PC-3 (cell line): ENCODE measurements at regions not wholly inside any gene's neighbourhood (a gene's known extent, or its start where the extent isn't known, plus 50 kb on each side); places are given as distances from the start of the nearest gene placed in this dataset.

Source experiments
- ATAC-seq: fragments of 200-7000 bp; cut with Tn5 transposase; 2 replicates; pipeline ENCODE4 v1.9.1; 2020; ENCODE audit warnings: mild to moderate bottlenecking, moderate library complexity
- BruUV-seq: library from RNA; stranded (reverse); fragments of 400-500 nt; replicated peaks from 2 replicates; lab custom pipeline; 2021; lab: Mats Ljungman, UMichigan
- CTCF ChIA-PET: fragments of 300-600 bp; sonication (Branson Sonifier 250); formaldehyde crosslinking; loops from one replicate; lab custom pipeline; 2022; ENCODE audit warnings: antibody characterized with exemption; lab: Charles Lee
- POLR2A ChIA-PET: fragments of 300-600 bp; sonication (Branson Sonifier 250); formaldehyde crosslinking; loops from one replicate; lab custom pipeline; 2022; ENCODE audit warnings: antibody characterized with exemption; ENCODE audit not compliant: unreplicated experiment; lab: Charles Lee
- DNase-seq: peaks from one replicate; pipeline ENCODE4 v3.0.0-alpha.2; 2015
- H2AFZ ChIP-seq: fragments of 300-600 bp; sonication (generic); 2 replicates; pipeline ENCODE4 v1.6.0; 2016; ENCODE audit warnings: antibody characterized with exemption, low read length
- H3F3A ChIP-seq: fragments of 300-600 bp; sonication (generic); one replicate; pipeline ENCODE4 v1.6.0; 2017; ENCODE audit warnings: antibody characterized with exemption, low read length, control low read depth, mild to moderate bottlenecking; ENCODE audit not compliant: unreplicated experiment
- H3K27ac ChIP-seq: fragments of 300-600 bp; sonication (generic); 2 replicates; pipeline ENCODE4 v1.5.1; 2016; ENCODE audit warnings: mild to moderate bottlenecking, low read length
- H3K27me3 ChIP-seq: fragments of 300-600 bp; sonication (generic); 2 replicates; pipeline ENCODE4 v1.6.1; 2016; ENCODE audit warnings: low read length, mixed read lengths
- H3K36me3 ChIP-seq: fragments of 300-600 bp; sonication (generic); 2 replicates; pipeline ENCODE4 v1.6.1; 2016; ENCODE audit warnings: low read depth, mixed run types, low read length, mixed read lengths
- H3K4me1 ChIP-seq: fragments of 300-600 bp; sonication (generic); 2 replicates; pipeline ENCODE4 v1.5.1; 2016; ENCODE audit warnings: low read length; ENCODE audit not compliant: insufficient read depth
- H3K4me2 ChIP-seq: fragments of 300-600 bp; sonication (generic); 2 replicates; pipeline ENCODE4 v1.6.0; 2016; ENCODE audit warnings: low read length
- H3K4me3 ChIP-seq: fragments of 300-600 bp; sonication (generic); 2 replicates; pipeline ENCODE4 v1.5.1; 2016; ENCODE audit warnings: mild to moderate bottlenecking, low read length, mixed read lengths
- H3K79me2 ChIP-seq: fragments of 300-600 bp; sonication (generic); 2 replicates; pipeline ENCODE4 v1.6.1; 2017; ENCODE audit warnings: low read length, mixed read lengths
- H3K9ac ChIP-seq: fragments of 300-600 bp; sonication (generic); 2 replicates; pipeline ENCODE4 v1.6.0; 2016; ENCODE audit warnings: mild to moderate bottlenecking, low read length
- H3K9me2 ChIP-seq: fragments of 300-600 bp; sonication (generic); replicated peaks from 2 replicates; pipeline ENCODE4 v1.6.1; 2016; ENCODE audit warnings: mixed run types, low read length, mixed read lengths
- H3K9me3 ChIP-seq: fragments of 300-600 bp; sonication (generic); 2 replicates; pipeline ENCODE4 v1.6.1; 2016; ENCODE audit warnings: low read length, mixed read lengths
- H4K20me1 ChIP-seq: fragments of 300-600 bp; sonication (generic); 2 replicates; pipeline ENCODE4 v1.6.1; 2016; ENCODE audit warnings: low read length, mixed read lengths
- EZH2 ChIP-seq: fragments of 300-600 bp; sonication (generic); IDR thresholded peaks from one replicate; pipeline ENCODE4 v1.6.1; 2017; ENCODE audit warnings: antibody characterized with exemption, mild to moderate bottlenecking, low read length; ENCODE audit not compliant: unreplicated experiment
- EZH2phosphoT487 ChIP-seq: fragments of 300-600 bp; sonication (generic); IDR thresholded peaks from 2 replicates; pipeline ENCODE4 v1.6.1; 2018; ENCODE audit warnings: mild to moderate bottlenecking, antibody characterized with exemption, low read length, borderline replicate concordance
- intact Hi-C: fragments of 100-400 bp; cut with micrococcal nuclease; formaldehyde crosslinking; loops from 2 replicates; pipeline ENCODE4 v1.9.0; 2023
- TF ChIP-seq, protein P1 (sequence below): fragments of 300-600 bp; sonication (generic); conservative IDR thresholded peaks from 2 replicates; pipeline ENCODE4 v1.5.1; 2017; ENCODE audit warnings: antibody characterized with exemption, low read depth, mild to moderate bottlenecking, low read length

DNA sequence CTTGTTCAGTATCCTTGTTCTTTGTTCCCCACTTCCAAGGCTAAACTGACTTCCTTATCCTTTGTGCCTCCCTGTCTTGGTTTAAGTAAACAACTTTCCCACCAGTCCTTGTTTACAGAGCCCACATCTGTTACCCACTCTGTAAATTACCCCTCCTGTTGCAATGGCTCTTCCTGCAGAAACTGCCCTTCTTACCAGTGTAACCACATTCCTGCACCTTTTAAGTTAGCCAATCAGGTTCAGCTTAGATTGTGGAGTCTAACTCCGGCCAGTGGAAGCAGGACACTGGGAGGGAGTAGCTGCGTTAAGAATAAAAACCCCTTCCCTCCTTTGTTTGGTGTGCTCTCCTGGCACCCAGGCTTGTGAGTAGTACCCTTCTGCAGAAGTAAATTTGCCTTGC, 360.9 kb downstream of the PRDM5 start:
- BruUV-seq, result no TSS peak
- Histone ChIP-seq H3K36me3 (no peaks in the 10 kb centered on the region), H3F3A (no peaks in the 10 kb centered on the region), H4K20me1 (no peaks in the 10 kb centered on the region), H3K4me3 (no peak overlapping the region), H3K9me3 (no peaks in the 10 kb centered on the region), H3K9ac (no peak overlapping the region), H3K27ac (no peak overlapping the region), H3K9me2 (no peaks in the 10 kb centered on the region), H3K27me3 (no peaks in the 10 kb centered on the region), H3K4me1 (no peaks in the 10 kb centered on the region), H3K4me2 (no peak overlapping the region), H2AFZ (no peak overlapping the region), H3K79me2 (no peaks in the 10 kb centered on the region)
- TF ChIP-seq, protein P1, sequence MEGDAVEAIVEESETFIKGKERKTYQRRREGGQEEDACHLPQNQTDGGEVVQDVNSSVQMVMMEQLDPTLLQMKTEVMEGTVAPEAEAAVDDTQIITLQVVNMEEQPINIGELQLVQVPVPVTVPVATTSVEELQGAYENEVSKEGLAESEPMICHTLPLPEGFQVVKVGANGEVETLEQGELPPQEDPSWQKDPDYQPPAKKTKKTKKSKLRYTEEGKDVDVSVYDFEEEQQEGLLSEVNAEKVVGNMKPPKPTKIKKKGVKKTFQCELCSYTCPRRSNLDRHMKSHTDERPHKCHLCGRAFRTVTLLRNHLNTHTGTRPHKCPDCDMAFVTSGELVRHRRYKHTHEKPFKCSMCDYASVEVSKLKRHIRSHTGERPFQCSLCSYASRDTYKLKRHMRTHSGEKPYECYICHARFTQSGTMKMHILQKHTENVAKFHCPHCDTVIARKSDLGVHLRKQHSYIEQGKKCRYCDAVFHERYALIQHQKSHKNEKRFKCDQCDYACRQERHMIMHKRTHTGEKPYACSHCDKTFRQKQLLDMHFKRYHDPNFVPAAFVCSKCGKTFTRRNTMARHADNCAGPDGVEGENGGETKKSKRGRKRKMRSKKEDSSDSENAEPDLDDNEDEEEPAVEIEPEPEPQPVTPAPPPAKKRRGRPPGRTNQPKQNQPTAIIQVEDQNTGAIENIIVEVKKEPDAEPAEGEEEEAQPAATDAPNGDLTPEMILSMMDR, result no peak
- TF ChIP-seq EZH2phosphoT487 (no peak), EZH2 (no peak)
- CTCF ChIA-PET, result no interaction called here
- no peak for ATAC-seq
- DNase-seq, result no peak
- POLR2A ChIA-PET, result no interaction called here
- intact Hi-C loops, result no loop called here

DNA sequence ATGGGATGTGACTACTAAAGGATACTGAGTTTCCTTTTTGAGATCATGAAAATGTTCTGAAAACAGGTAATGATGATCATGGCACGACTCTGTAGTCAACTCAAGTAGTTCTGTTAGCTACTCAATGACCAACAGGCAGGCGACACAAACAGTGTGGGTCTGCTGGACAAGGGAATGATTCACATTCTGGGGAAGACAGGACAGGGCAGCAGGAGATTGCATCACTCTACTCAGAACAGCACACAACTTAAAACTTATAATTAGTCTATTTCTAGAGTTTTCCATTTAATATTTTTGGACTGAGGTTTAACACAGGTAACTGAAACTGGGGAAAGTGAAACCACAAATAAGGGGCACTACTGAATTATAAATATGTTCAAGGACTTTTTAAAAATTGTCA, 365.2 kb downstream of the PRDM5 start:
- ATAC-seq, result no peak
- Histone ChIP-seq H3K36me3 (no peaks in the 10 kb centered on the region), H3K27me3 (no peaks in the 10 kb centered on the region), H3K27ac (no peak overlapping the region), H3K79me2 (no peaks in the 10 kb centered on the region), H3K9me3 (no peaks in the 10 kb centered on the region), H3K4me1 (no peaks in the 10 kb centered on the region), H3K4me3 (no peak overlapping the region), H2AFZ (no peak overlapping the region), H4K20me1 (no peaks in the 10 kb centered on the region), H3K9me2 (no peaks in the 10 kb centered on the region), H3K4me2 (no peak overlapping the region), H3F3A (no peaks in the 10 kb centered on the region), H3K9ac (no peak overlapping the region)
- intact Hi-C loops, result no loop called here
- DNase-seq, result no peak
- BruUV-seq, result no TSS peak
- ChIA-PET POLR2A (no interaction called here), CTCF (no interaction called here)
- TF ChIP-seq EZH2, result no peak
- TF ChIP-seq, protein P1, result no peak
- no peak for TF ChIP-seq EZH2phosphoT487

DNA sequence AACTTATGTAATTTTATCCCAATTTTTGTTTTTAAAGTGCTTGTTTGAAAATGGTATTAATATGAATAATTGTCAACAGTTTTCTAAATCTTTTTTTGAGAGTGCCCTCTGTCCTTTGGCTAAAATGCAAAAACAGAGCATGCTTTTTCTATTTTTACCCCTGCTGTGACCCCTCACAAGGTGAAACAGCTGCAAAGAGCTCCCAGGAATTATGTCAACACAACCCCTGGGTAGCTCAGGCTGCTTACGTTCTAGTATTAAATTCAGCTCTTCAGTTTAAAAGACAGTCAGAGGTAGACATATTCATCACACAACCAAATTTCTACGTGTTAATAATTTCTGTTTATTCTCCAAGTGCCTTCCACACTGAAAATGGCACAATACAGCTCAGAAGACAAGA, 367.5 kb downstream of the PRDM5 start:
- no peak for TF ChIP-seq EZH2
- TF ChIP-seq, protein P1, result no peak
- TF ChIP-seq EZH2phosphoT487, result no peak
- H3K4me3 ChIP-seq, result no peak overlapping the region
- no peak for ATAC-seq

More for the DNA sequence above, 367.5 kb downstream of the PRDM5 start:
- no peaks in the 10 kb centered on the region for H3F3A ChIP-seq
- H3K4me1 ChIP-seq, result no peaks in the 10 kb centered on the region
- CTCF ChIA-PET, result no interaction called here
- intact Hi-C loops, result no loop called here
- H3K79me2 ChIP-seq, result no peaks in the 10 kb centered on the region
- no TSS peak for BruUV-seq
- no peaks in the 10 kb centered on the region for H3K36me3 ChIP-seq
- no peaks in the 10 kb centered on the region for H3K9me3 ChIP-seq
- no peaks in the 10 kb centered on the region for H3K9me2 ChIP-seq
- no peak overlapping the region for H3K4me2 ChIP-seq
- H3K27ac ChIP-seq, result no peak overlapping the region
- H2AFZ ChIP-seq, result no peak overlapping the region
- no peak overlapping the region for H3K9ac ChIP-seq
- no peaks in the 10 kb centered on the region for H3K27me3 ChIP-seq
- POLR2A ChIA-PET, result no interaction called here
- no peak for DNase-seq
- no peaks in the 10 kb centered on the region for H4K20me1 ChIP-seq
